Astrocyte of the spinal cord (primary cell): ENCODE measurements at regions not wholly inside any gene's neighbourhood (a gene's known extent, or its start where the extent isn't known, plus 50 kb on each side); places are given as distances from the start of the nearest gene placed in this dataset.

Experiments
- DNase-seq: peaks from one replicate; pipeline ENCODE4 v3.0.0; 2011; ENCODE audit warnings: low read depth, low spot score
- H3K4me3 ChIP-seq: 2 replicates; pipeline ENCODE4 v1.5.1; 2011; ENCODE audit warnings: low read depth, mild to moderate bottlenecking, low read length, moderate library complexity
- in situ Hi-C: cut with HindIII; loops from 2 replicates; pipeline ENCODE4 v1.10.0; 2017; ENCODE audit warnings: low sequenced_read_pairs
- TF ChIP-seq, protein P1 (sequence below): IDR thresholded peaks from 2 replicates; pipeline ENCODE4 v1.5.1; 2012; ENCODE audit warnings: low read depth, mild to moderate bottlenecking, low read length, inconsistent platforms

- DNase-seq, result no peak
- TF ChIP-seq, protein P1, sequence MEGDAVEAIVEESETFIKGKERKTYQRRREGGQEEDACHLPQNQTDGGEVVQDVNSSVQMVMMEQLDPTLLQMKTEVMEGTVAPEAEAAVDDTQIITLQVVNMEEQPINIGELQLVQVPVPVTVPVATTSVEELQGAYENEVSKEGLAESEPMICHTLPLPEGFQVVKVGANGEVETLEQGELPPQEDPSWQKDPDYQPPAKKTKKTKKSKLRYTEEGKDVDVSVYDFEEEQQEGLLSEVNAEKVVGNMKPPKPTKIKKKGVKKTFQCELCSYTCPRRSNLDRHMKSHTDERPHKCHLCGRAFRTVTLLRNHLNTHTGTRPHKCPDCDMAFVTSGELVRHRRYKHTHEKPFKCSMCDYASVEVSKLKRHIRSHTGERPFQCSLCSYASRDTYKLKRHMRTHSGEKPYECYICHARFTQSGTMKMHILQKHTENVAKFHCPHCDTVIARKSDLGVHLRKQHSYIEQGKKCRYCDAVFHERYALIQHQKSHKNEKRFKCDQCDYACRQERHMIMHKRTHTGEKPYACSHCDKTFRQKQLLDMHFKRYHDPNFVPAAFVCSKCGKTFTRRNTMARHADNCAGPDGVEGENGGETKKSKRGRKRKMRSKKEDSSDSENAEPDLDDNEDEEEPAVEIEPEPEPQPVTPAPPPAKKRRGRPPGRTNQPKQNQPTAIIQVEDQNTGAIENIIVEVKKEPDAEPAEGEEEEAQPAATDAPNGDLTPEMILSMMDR, result no peak
- no peak overlapping the region for H3K4me3 ChIP-seq
- in situ Hi-C loops, result no loop called here
Observed at GRCh38 chr11:10622108-10622507, 53.6 kb upstream of the LYVE1 start.

DNA sequence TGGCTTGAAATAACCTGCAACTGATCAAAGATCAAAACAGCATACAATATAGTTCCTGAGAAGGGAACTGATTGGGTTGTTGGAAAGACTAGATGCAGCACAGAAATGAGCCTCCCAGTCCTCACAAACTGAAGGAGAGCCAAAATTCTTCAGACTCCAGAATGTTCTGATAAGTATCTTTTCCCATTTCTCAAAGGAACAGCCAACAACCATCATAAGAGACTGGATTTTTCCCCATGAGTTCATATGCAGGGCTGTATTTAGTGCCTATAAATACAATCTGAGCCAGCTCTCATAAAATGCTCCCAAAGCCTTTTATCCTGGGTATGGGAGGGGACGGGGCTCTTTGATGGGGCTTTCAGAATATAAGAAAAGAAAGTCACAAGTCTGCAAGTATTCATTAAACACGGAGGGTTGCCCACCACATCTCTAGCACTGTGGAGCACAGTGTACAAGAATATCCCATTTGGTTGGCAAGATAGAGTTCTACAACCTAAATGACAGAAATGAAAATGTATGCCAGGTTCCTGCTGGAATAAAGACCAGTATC is 50.7 kb upstream of the LYVE1 start:
- in situ Hi-C loops, result no loop called here
- no peak for DNase-seq
- TF ChIP-seq, protein P1, result no peak
- H3K4me3 ChIP-seq, result no peak overlapping the region

- no peak for DNase-seq
- in situ Hi-C loops, result no loop called here
- TF ChIP-seq, protein P1, result no peak
- no peak overlapping the region for H3K4me3 ChIP-seq
Observed at GRCh38 chr11:10618490-10618889, 50.0 kb upstream of the LYVE1 start.
